ENCODE measurements at regions not wholly inside any gene's neighbourhood (a gene's known extent, or its start where the extent isn't known, plus 50 kb on each side); places are given as distances from the start of the nearest gene placed in this dataset.

DNA sequence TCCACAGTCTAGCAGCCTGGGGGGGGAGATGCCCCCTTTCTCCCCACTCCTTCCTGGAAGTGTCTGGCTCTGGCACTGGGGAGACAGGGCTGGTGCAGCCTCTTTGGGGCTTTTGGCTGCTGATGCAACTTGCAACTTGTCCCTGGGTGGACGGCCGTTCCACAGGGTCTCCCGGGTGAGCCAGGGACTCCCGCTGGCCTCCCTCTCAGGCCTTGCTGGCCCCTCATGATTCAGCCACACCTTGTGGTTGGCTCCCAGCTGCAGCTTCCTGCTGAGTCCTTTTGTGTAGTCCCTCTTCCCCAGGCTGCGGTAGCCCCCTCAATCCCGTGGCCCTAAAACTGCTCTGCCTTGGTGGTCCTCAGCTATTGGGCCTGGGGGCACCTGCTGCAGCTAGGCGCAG lies 283.5 kb downstream of the PBX3 start:
- TF ChIP-seq, protein P1, sequence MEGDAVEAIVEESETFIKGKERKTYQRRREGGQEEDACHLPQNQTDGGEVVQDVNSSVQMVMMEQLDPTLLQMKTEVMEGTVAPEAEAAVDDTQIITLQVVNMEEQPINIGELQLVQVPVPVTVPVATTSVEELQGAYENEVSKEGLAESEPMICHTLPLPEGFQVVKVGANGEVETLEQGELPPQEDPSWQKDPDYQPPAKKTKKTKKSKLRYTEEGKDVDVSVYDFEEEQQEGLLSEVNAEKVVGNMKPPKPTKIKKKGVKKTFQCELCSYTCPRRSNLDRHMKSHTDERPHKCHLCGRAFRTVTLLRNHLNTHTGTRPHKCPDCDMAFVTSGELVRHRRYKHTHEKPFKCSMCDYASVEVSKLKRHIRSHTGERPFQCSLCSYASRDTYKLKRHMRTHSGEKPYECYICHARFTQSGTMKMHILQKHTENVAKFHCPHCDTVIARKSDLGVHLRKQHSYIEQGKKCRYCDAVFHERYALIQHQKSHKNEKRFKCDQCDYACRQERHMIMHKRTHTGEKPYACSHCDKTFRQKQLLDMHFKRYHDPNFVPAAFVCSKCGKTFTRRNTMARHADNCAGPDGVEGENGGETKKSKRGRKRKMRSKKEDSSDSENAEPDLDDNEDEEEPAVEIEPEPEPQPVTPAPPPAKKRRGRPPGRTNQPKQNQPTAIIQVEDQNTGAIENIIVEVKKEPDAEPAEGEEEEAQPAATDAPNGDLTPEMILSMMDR (IDR thresholded peaks at IDR 0.05), result no peak
- no peak for TF ChIP-seq POLR2A (IDR thresholded peaks at IDR 0.05)
